ENCODE measurements at regions not wholly inside any gene's neighbourhood (a gene's known extent, or its start where the extent isn't known, plus 50 kb on each side); places are given as distances from the start of the nearest gene placed in this dataset.

DNA sequence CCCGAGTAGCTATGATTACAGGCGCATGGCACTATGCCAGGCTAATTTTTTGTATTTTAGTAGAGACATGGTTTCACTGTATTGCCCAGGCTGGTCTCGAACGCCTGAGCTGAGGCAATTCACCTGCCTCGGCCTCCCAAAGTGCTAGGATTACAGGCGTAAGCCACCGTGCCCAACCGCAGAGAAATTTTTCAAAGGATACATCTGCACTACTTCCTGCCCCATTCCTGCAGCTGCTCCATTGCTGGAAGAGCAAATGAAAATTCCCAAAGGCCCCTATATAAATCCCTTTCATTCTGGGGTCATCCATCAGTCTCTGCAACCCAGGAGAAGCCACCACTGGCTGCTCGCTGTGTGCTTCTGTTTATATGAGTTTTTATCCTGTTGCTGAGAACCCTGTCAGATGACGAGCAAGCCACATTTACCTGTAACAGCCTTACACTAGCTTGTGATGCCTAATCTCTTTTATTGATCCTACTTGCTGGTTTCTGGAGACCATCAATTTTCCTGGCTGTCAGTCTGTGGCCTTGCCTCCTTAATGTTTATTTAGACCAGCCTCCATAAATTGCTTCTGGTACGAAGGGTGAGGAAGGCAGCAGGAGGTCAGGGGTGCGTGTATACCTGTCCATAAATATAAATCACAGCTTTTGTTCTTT is 925.3 kb downstream of the TLE4 start:
- Histone ChIP-seq H3K27me3 (ENCODE audit: control insufficient read depth, insufficient read depth, low read length) (no peaks in the 10 kb centered on the region), H3K36me3 (ENCODE audit: control insufficient read depth, insufficient read depth, low read length) (no peaks in the 10 kb centered on the region), H3K4me3 (ENCODE audit: low read depth, low read length) (no peak overlapping the region)
- TF ChIP-seq, protein P1, sequence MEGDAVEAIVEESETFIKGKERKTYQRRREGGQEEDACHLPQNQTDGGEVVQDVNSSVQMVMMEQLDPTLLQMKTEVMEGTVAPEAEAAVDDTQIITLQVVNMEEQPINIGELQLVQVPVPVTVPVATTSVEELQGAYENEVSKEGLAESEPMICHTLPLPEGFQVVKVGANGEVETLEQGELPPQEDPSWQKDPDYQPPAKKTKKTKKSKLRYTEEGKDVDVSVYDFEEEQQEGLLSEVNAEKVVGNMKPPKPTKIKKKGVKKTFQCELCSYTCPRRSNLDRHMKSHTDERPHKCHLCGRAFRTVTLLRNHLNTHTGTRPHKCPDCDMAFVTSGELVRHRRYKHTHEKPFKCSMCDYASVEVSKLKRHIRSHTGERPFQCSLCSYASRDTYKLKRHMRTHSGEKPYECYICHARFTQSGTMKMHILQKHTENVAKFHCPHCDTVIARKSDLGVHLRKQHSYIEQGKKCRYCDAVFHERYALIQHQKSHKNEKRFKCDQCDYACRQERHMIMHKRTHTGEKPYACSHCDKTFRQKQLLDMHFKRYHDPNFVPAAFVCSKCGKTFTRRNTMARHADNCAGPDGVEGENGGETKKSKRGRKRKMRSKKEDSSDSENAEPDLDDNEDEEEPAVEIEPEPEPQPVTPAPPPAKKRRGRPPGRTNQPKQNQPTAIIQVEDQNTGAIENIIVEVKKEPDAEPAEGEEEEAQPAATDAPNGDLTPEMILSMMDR (IDR thresholded peaks at IDR 0.05; ENCODE audit: insufficient read depth, low read length, poor library complexity, severe bottlenecking) = no peak
- no peak for DNase-seq (ENCODE audit: low read depth)

DNA sequence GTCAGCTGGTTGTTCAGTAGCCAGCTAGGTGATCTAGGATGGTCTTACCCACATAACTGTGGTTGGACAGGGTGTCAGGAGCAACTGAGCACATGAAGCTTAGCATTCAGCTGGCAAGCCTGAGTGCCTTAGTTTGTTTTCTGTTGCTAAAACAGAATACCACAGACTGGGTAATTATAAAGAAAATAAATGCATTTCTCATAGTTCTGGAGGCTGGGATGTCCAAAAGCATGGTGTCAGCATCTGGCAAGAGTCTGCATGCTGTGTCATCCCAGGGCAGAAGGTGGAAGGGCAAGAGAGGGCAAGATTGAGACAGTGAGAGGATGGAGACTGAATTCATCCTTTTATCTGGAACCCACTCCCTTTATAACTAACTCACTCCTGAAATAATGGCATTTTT is 921.5 kb downstream of the TLE4 start:
- DNase-seq (ENCODE audit: low read depth) = no peak
- H3K4me3 ChIP-seq (ENCODE audit: low read depth, low read length) = no peak overlapping the region
- H3K36me3 ChIP-seq (ENCODE audit: control insufficient read depth, insufficient read depth, low read length) = no peaks in the 10 kb centered on the region
- TF ChIP-seq, protein P1 (IDR thresholded peaks at IDR 0.05; ENCODE audit: insufficient read depth, low read length, poor library complexity, severe bottlenecking) = no peak
- H3K27me3 ChIP-seq (ENCODE audit: control insufficient read depth, insufficient read depth, low read length) = no peaks in the 10 kb centered on the region

DNA sequence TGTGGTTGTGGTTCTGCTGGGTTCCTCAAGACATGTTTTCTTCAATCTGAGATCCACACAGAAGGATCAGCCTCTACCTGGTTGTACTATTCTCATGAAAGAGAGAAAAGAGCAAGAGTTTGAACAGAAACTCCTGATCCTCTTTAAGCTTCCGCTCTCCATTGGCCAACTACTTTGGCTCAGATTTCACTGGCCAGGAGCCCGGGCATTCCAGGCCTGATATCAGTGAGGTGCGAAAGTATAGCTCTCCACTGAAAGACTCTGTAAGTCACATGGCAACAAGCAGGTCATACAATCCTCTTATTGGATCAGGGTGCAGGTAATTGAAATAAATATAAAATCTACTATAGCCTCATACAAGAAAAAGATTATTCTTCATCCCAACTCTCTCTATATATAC is 920.5 kb downstream of the TLE4 start:
- TF ChIP-seq, protein P1 (IDR thresholded peaks at IDR 0.05; ENCODE audit: insufficient read depth, low read length, poor library complexity, severe bottlenecking) = no peak
- DNase-seq (ENCODE audit: low read depth) = peak; percentile 10

DNA sequence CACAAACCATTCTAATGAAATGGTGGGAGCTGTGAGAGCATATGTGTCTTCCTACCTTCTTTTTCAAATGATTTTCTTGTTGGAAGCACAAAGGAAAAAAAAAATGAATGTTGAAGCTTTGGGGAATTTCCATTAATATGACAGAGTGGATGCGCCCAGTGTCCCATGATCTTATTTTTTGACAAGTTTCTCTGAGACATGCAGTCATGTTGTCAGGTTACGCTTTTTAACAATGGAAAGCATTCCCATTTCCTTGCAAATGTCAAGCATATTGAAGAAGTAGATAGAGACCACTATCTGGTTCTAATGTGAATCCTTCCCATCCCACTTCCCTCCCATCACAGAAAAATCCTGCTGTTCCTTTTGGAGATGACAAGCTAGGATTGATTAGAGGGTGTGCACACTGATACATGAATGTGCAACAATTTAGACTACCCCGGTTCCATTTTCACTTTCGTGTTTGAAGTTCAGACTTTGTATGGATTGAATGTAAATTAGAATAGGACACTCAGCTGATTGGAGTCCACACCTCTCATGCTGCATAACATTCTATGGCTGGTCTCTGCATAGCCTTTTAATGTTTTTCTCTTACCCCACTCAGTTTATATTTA is 919.4 kb downstream of the TLE4 start:
- no peak overlapping the region for H3K4me3 ChIP-seq (ENCODE audit: low read depth, low read length)
- TF ChIP-seq, protein P1 (IDR thresholded peaks at IDR 0.05; ENCODE audit: insufficient read depth, low read length, poor library complexity, severe bottlenecking) = no peak
- no peaks in the 10 kb centered on the region for H3K36me3 ChIP-seq (ENCODE audit: control insufficient read depth, insufficient read depth, low read length)
- H3K27me3 ChIP-seq (ENCODE audit: control insufficient read depth, insufficient read depth, low read length) = no peaks in the 10 kb centered on the region
- no peak for DNase-seq (ENCODE audit: low read depth)

More for the DNA sequence above, 920.5 kb downstream of the TLE4 start:
- no peaks in the 10 kb centered on the region for H3K36me3 ChIP-seq (ENCODE audit: control insufficient read depth, insufficient read depth, low read length)
- H3K27me3 ChIP-seq (ENCODE audit: control insufficient read depth, insufficient read depth, low read length) = no peaks in the 10 kb centered on the region
- no peak overlapping the region for H3K4me3 ChIP-seq (ENCODE audit: low read depth, low read length)

DNA sequence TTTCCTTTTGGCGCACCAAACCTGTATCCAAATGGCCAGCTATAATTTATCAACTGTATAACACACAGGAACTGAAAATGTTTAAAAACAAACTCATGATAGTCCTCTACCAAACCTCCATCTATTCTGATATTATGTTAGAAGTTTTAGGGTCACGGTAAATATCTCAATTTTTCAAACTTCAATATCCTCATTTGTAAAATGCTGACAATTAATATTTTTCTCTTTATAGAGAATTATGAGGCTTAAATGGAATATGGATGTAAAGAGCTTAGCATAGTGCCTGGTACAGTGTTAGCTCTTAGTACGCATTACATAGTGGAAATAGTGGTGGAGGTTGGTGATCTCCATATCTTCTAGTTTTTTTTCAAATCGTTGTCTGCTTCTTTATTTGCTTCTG is 917.6 kb downstream of the TLE4 start:
- TF ChIP-seq, protein P1 (IDR thresholded peaks at IDR 0.05; ENCODE audit: insufficient read depth, low read length, poor library complexity, severe bottlenecking) = no peak
- no peak overlapping the region for H3K4me3 ChIP-seq (ENCODE audit: low read depth, low read length)

More for the DNA sequence above, 917.6 kb downstream of the TLE4 start:
- H3K27me3 ChIP-seq (ENCODE audit: control insufficient read depth, insufficient read depth, low read length) = no peaks in the 10 kb centered on the region
- DNase-seq (ENCODE audit: low read depth) = no peak
- no peaks in the 10 kb centered on the region for H3K36me3 ChIP-seq (ENCODE audit: control insufficient read depth, insufficient read depth, low read length)

All from kidney epithelial cell (primary cell).